Small intestine (tissue), 7 donors: ENCODE measurements at regions not wholly inside any gene's neighbourhood (a gene's known extent, or its start where the extent isn't known, plus 50 kb on each side); places are given as distances from the start of the nearest gene placed in this dataset.
A peak's percentile ranks its signal among the peaks of the same experiment; 100 is the strongest.

Experiments
- DNase-seq, 2 donors: peaks; one replicate each; pipeline versions ENCODE4 v3.0.0 to v3.0.0-alpha.2; 2013
- FAIRE-seq: peaks from 2 replicates; lab custom pipeline; 2012; peaks lifted over from hg19 to GRCh38; lab: Jason Lieb, UNC
- H3K27ac ChIP-seq, 3 donors: one replicate each; pipeline ENCODE4 v1.5.1; 2013; ENCODE audit warnings: low read length in 2 of 3, mild to moderate bottlenecking in 2 of 3, control low read depth in 1 of 3, inconsistent platforms in 1 of 3, low read depth in 1 of 3, moderate library complexity in 1 of 3
- H3K27me3 ChIP-seq, 3 donors: one replicate each; pipeline ENCODE4 v1.6.1; 2013; ENCODE audit warnings: low read length in 3 of 3, inconsistent platforms in 1 of 3; ENCODE audit not compliant: control insufficient read depth in 3 of 3, insufficient read depth in 3 of 3
- H3K36me3 ChIP-seq, 3 donors: one replicate each; pipeline ENCODE4 v1.6.1; 2013; ENCODE audit warnings: low read length in 3 of 3, inconsistent platforms in 1 of 3, low read depth in 1 of 3, mild to moderate bottlenecking in 1 of 3, moderate library complexity in 1 of 3; ENCODE audit not compliant: control insufficient read depth in 3 of 3, insufficient read depth in 2 of 3
- H3K4me1 ChIP-seq, 3 donors: one replicate each; pipeline ENCODE4 v1.6.1; 2013; ENCODE audit warnings: low read length in 2 of 3, inconsistent platforms in 1 of 3, low read depth in 1 of 3, mild to moderate bottlenecking in 1 of 3, moderate library complexity in 1 of 3; ENCODE audit not compliant: control insufficient read depth in 3 of 3, insufficient read depth in 2 of 3
- H3K4me3 ChIP-seq, 3 donors: one replicate each; pipeline ENCODE4 v1.5.1; 2013; ENCODE audit warnings: low read length in 3 of 3, control low read depth in 1 of 3, inconsistent platforms in 1 of 3, low read depth in 1 of 3, mild to moderate bottlenecking in 1 of 3, moderate library complexity in 1 of 3
- H3K9me3 ChIP-seq, 2 donors: one replicate each; pipeline ENCODE4 v1.6.1; 2013; ENCODE audit warnings: low read depth in 1 of 2, low read length in 1 of 2; ENCODE audit not compliant: control insufficient read depth in 2 of 2, insufficient read depth in 1 of 2
- WGBS, 3 donors: extraction: QIAGEN DNeasy Blood & Tissue Kit; methylation state at CpG; one replicate each; pipeline ENCODE4 v1.1.7; 2013; 5-methylcytosine and 5-hydroxymethylcytosine counted together
- donor health status: healthy with polysubstance abuse.
- donor health status: control.
- donor health status: control.
- donor health status: Bipolar disorder and iron deficiency.
- donor health status: healthy.

DNA sequence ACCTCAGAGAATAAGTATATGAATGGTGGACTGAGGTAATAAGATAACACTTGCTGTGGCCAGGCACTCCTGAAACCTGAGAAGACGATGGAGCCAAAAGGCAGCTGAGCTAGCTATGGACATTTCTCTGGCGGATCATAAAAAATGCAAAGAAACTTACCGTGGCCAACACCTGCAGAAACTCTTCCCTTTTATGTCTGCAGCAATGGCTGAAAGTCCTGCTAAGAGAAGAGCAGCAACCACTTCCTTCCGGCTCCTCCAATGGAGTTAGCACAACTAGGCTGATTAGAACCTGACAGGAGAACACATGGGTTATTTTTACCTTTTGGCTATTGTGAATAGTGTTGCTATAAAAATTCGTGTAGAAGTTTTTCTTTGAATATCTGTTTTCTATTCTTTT is 76.0 kb upstream of the MAGEB16 start:
- Histone ChIP-seq H3K9me3 (no peaks in the 10 kb centered on the region), H3K27me3 (no peaks in the 10 kb centered on the region), H3K4me3 (no peak overlapping the region), H3K27ac (no peak overlapping the region), H3K36me3 (no peaks in the 10 kb centered on the region), H3K4me1 (no peaks in the 10 kb centered on the region)
- no peak for DNase-seq
- WGBS, 3 donors: 66 to 79% (median 75%) methylated on average over 5 of the region's 5 CpGs
- no peak for FAIRE-seq

DNA sequence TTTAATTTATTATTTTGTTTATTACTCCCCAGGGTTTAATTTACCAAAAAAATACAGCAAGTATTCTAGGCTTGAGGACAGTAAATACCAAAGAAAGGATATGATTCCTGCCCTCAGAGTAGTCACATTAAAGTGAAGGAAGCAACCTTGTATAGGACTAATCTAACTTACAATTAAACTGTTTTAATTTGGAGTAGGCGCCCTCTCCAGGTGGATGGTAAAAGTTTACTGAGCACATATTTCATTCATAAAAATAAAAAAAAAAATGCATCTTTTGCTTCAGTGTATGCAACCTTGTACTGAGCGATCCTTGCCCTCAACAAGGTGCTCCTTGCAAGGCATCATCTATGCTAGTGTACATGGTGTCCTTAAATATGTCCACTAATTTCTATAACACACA is 72.0 kb upstream of the MAGEB16 start:
- WGBS, 3 donors: 8 to 40% (median 16%) methylated on average over 2 of the region's 2 CpGs
- Histone ChIP-seq H3K36me3 (no peaks in the 10 kb centered on the region), H3K27ac (no peak overlapping the region), H3K4me3 (no peak overlapping the region), H3K27me3 (no peaks in the 10 kb centered on the region), H3K9me3 (peaks cover 0 to 3% of the 10 kb centered on the region in 2 donors), H3K4me1 (no peaks in the 10 kb centered on the region)
- DNase-seq (peak in 1 of 2 donors; percentile 20), FAIRE-seq (no peak)

DNA sequence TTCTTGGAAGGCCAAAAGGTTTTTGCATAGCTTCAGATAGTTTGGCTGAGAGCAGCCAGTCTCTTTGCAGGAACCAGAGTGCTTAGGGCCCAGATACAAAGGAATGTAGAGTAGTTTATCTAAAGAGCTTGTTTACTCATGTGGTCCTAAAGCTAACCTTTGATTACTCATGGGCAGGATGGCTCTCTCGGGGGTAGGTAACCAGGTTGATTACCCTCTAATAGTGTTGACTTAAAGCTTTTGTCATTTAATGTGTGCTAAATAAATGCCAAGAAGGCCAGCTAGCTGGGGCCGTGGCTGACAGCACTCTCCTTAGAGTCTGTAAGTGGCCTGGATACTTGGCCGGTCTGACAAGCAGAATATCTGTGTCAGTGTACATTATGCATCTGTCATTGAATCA is 69.7 kb upstream of the MAGEB16 start:
- FAIRE-seq (no peak), DNase-seq (no peak)
- H3K36me3 ChIP-seq: no peaks in the 10 kb centered on the region
- no peaks in the 10 kb centered on the region for H3K4me1 ChIP-seq
- WGBS, 3 donors: 37 to 50% (median 41%) methylated on average over 3 of the region's 3 CpGs
- no peak overlapping the region for H3K27ac ChIP-seq
- H3K9me3 ChIP-seq: peaks cover 0 to 3% of the 10 kb centered on the region in 2 donors
- H3K4me3 ChIP-seq: no peak overlapping the region
- no peaks in the 10 kb centered on the region for H3K27me3 ChIP-seq

DNA sequence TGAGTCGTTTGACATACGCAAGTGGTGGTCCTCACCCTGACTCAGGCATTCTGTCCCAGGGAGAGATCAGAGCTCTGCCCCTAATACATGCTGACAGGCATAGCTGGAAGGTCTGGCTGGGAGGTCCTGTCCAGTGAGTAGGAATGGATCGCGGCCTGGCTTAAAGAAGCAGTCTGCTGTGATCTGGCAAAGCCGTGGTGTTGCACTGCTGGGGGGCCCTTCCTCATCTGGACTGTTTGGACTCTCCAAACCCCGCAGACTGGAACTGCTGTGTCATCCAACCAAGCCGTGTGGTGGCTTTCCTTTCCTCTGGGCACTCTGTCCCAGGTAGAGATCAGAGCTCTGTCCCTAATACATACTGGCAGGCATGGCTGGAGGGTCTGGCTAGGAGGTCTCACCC is 64.3 kb upstream of the MAGEB16 start:
- Histone ChIP-seq H3K4me3 (no peak overlapping the region), H3K36me3 (no peaks in the 10 kb centered on the region), H3K27me3 (peaks cover 0 to 2% (median 0%) of the 10 kb centered on the region in 3 donors), H3K4me1 (no peaks in the 10 kb centered on the region), H3K9me3 (no peaks in the 10 kb centered on the region), H3K27ac (no peak overlapping the region)
- DNase-seq (no peak), FAIRE-seq (no peak)
- WGBS, 3 donors: 87 to 91% (median 88%) methylated on average over 5 to 7 of the region's 7 CpGs

DNA sequence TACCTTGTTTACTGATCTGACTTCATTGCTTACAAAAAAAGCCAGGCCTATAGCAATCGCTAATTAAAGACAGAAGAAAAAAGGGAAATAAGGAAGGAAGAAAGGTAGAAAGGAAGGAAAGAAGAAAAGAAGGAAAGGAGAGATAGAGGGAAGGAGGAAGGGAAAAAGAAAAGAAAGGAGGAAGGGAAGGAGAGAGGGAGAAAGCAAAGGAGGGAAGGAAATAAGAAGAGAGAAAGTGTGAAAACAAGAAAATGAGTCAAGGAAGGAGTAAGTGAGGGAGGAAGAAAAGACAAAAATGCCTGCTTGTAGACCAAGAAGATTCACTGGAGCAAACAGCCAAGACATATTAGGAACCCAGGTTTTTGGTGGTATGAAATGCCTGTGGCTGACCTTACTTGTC is 57.0 kb upstream of the MAGEB16 start:
- 61 to 94% (median 72%) methylated on average over 1 of the region's 1 CpG for WGBS, 3 donors
- Histone ChIP-seq H3K9me3 (no peaks in the 10 kb centered on the region), H3K4me3 (no peak overlapping the region), H3K27ac (no peak overlapping the region), H3K36me3 (no peaks in the 10 kb centered on the region), H3K27me3 (no peaks in the 10 kb centered on the region), H3K4me1 (no peaks in the 10 kb centered on the region)
- DNase-seq (no peak), FAIRE-seq (no peak)

DNA sequence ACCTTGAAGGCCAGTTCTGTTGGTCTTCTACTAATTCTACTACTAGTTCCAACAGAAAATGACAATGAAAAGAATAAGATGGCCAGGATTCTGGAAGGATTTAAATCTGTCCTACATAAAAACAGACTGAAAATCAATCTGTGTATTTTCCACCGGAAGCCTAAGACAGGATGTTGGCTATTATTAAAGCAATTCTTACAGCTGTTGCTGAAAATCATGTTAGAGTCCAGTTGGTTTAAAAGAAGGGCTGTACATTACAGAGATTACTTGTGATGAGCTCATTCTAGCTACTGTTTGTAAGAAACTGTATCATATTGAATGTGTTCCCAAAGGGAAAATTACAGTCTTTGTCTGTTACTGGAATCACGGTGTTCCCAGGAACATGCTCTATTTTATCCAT is 54.8 kb upstream of the MAGEB16 start:
- H3K36me3 ChIP-seq: no peaks in the 10 kb centered on the region
- H3K4me1 ChIP-seq: no peaks in the 10 kb centered on the region
- 63 to 86% (median 66%) methylated on average over 2 of the region's 2 CpGs for WGBS, 3 donors
- H3K27ac ChIP-seq: no peak overlapping the region
- DNase-seq (no peak), FAIRE-seq (no peak)
- H3K4me3 ChIP-seq: no peak overlapping the region
- no peaks in the 10 kb centered on the region for H3K27me3 ChIP-seq
- no peaks in the 10 kb centered on the region for H3K9me3 ChIP-seq
